ENCODE measurements at regions not wholly inside any gene's neighbourhood (a gene's known extent, or its start where the extent isn't known, plus 50 kb on each side); places are given as distances from the start of the nearest gene placed in this dataset.

- no peak overlapping the region for H2AFZ ChIP-seq (ENCODE audit: low read length)
- no peak overlapping the region for H3K9ac ChIP-seq (ENCODE audit: insufficient read depth, low read length)
- H3K27ac ChIP-seq (ENCODE audit: insufficient read depth, low read length), result no peak overlapping the region
- H3K4me3 ChIP-seq (replicated peaks in 1 of 4; ENCODE audit: control extremely low read depth in 1 of 4, insufficient read depth in 1 of 4, low read depth in 3 of 4, low read length in 4 of 4), result no peak overlapping the region
- TF ChIP-seq EZH2 (IDR thresholded peaks at IDR 0.05; ENCODE audit: low read length, missing control alignments) (no peak), CTCF (conservative IDR thresholded peaks at IDR 0.05 in 1 of 2, IDR thresholded peaks at IDR 0.05 in 1 of 2; ENCODE audit: low read depth in 1 of 2, low read length in 2 of 2) (no peak)
- H3K4me1 ChIP-seq (ENCODE audit: control insufficient read depth, extremely low read depth, insufficient read depth, low read length), result no peaks in the 10 kb centered on the region
- H3K27me3 ChIP-seq (ENCODE audit: control insufficient read depth, insufficient read depth, low read length), result no peaks in the 10 kb centered on the region
- no peak for DNase-seq (ENCODE audit: low read depth in 2 of 2)
- H4K20me1 ChIP-seq (ENCODE audit: control insufficient read depth, extremely low read depth, insufficient read depth, low read length), result no peaks in the 10 kb centered on the region
- no peak overlapping the region for H3K4me2 ChIP-seq (ENCODE audit: extremely low read depth, insufficient read depth, low read length)
- no peaks in the 10 kb centered on the region for H3K9me3 ChIP-seq (ENCODE audit: control insufficient read depth, insufficient read depth, low read depth, low read length)
- H3K79me2 ChIP-seq (ENCODE audit: control insufficient read depth, insufficient read depth, low read length), result no peaks in the 10 kb centered on the region
- no peaks in the 10 kb centered on the region for H3K36me3 ChIP-seq (ENCODE audit: control insufficient read depth, insufficient read depth, low read length)
Observed at GRCh38 chr2:15828576-15828975, 111.8 kb upstream of the MYCN start.

- Histone ChIP-seq H3K9ac (ENCODE audit: insufficient read depth, low read length) (no peak overlapping the region), H3K27me3 (ENCODE audit: control insufficient read depth, insufficient read depth, low read length) (no peaks in the 10 kb centered on the region)
- no peak for TF ChIP-seq EZH2 (IDR thresholded peaks at IDR 0.05; ENCODE audit: low read length, missing control alignments)
- TF ChIP-seq CTCF (conservative IDR thresholded peaks at IDR 0.05 in 1 of 2, IDR thresholded peaks at IDR 0.05 in 1 of 2; ENCODE audit: low read depth in 1 of 2, low read length in 2 of 2), result no peak
Observed at GRCh38 chr2:15829091-15829801, 111.1 kb upstream of the MYCN start.

GRCh38 chr2:15829985-15830384 is 110.4 kb upstream of the MYCN start:
- Histone ChIP-seq H3K4me1 (ENCODE audit: control insufficient read depth, extremely low read depth, insufficient read depth, low read length) (no peaks in the 10 kb centered on the region), H3K9me3 (ENCODE audit: control insufficient read depth, insufficient read depth, low read depth, low read length) (no peaks in the 10 kb centered on the region), H3K36me3 (ENCODE audit: control insufficient read depth, insufficient read depth, low read length) (no peaks in the 10 kb centered on the region), H3K79me2 (ENCODE audit: control insufficient read depth, insufficient read depth, low read length) (no peaks in the 10 kb centered on the region), H3K4me3 (replicated peaks in 1 of 4; ENCODE audit: control extremely low read depth in 1 of 4, insufficient read depth in 1 of 4, low read depth in 3 of 4, low read length in 4 of 4) (no peak overlapping the region), H3K4me2 (ENCODE audit: extremely low read depth, insufficient read depth, low read length) (no peak overlapping the region), H3K9ac (ENCODE audit: insufficient read depth, low read length) (no peak overlapping the region), H2AFZ (ENCODE audit: low read length) (no peak overlapping the region), H4K20me1 (ENCODE audit: control insufficient read depth, extremely low read depth, insufficient read depth, low read length) (no peaks in the 10 kb centered on the region), H3K27me3 (ENCODE audit: control insufficient read depth, insufficient read depth, low read length) (no peaks in the 10 kb centered on the region), H3K27ac (ENCODE audit: insufficient read depth, low read length) (no peak overlapping the region)
- DNase-seq (ENCODE audit: low read depth in 2 of 2), result no peak
- TF ChIP-seq CTCF (conservative IDR thresholded peaks at IDR 0.05 in 1 of 2, IDR thresholded peaks at IDR 0.05 in 1 of 2; ENCODE audit: low read depth in 1 of 2, low read length in 2 of 2) (no peak), EZH2 (IDR thresholded peaks at IDR 0.05; ENCODE audit: low read length, missing control alignments) (no peak)

More at GRCh38 chr2:15829091-15829801, 111.1 kb upstream of the MYCN start:
- Histone ChIP-seq H3K36me3 (ENCODE audit: control insufficient read depth, insufficient read depth, low read length) (no peaks in the 10 kb centered on the region), H3K27ac (ENCODE audit: insufficient read depth, low read length) (no peak overlapping the region), H3K4me1 (ENCODE audit: control insufficient read depth, extremely low read depth, insufficient read depth, low read length) (no peaks in the 10 kb centered on the region), H3K9me3 (ENCODE audit: control insufficient read depth, insufficient read depth, low read depth, low read length) (no peaks in the 10 kb centered on the region), H3K4me3 (replicated peaks in 1 of 4; ENCODE audit: control extremely low read depth in 1 of 4, insufficient read depth in 1 of 4, low read depth in 3 of 4, low read length in 4 of 4) (no peak overlapping the region), H4K20me1 (ENCODE audit: control insufficient read depth, extremely low read depth, insufficient read depth, low read length) (no peaks in the 10 kb centered on the region), H3K79me2 (ENCODE audit: control insufficient read depth, insufficient read depth, low read length) (no peaks in the 10 kb centered on the region), H3K4me2 (ENCODE audit: extremely low read depth, insufficient read depth, low read length) (no peak overlapping the region), H2AFZ (ENCODE audit: low read length) (no peak overlapping the region)
- DNase-seq (ENCODE audit: low read depth in 2 of 2), result no peak
